HG03025 (cell line): ENCODE measurements at regions not wholly inside any gene's neighbourhood (a gene's known extent, or its start where the extent isn't known, plus 50 kb on each side); places are given as distances from the start of the nearest gene placed in this dataset.
"Not testable (repeated sequence)": the region's sequence is repeated elsewhere in the genome, so short reads cannot be mapped to it uniquely, and the experiment has no call there.

Experiments
- ATAC-seq: cut with Tn5 transposase; IDR thresholded peaks from one replicate; pipeline ENCODE4 v1.9.1; 2021; ENCODE audit warnings: mild to moderate bottlenecking, moderate library complexity; ENCODE audit not compliant: unreplicated experiment, low FRiP score

DNA sequence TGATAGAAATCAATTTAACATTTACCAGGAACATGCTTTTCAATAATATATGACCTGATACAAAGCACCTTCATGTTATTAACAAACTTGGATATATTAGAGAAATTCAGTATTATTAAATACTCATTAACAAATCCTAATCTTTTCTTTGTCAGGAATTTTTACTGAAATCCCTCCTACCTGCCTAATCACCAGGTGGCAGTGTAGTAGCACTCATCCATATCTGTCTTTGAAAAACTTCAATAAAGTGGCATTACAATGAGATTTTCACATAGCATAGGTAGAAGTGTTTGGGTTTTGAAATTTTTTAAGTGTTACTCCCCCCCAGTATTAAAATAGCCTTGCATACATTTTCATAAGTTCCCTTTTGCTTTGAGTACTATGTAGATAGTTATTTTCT lies 1246.6 kb upstream of the LRRN3 start:
- ATAC-seq, result no peak

DNA sequence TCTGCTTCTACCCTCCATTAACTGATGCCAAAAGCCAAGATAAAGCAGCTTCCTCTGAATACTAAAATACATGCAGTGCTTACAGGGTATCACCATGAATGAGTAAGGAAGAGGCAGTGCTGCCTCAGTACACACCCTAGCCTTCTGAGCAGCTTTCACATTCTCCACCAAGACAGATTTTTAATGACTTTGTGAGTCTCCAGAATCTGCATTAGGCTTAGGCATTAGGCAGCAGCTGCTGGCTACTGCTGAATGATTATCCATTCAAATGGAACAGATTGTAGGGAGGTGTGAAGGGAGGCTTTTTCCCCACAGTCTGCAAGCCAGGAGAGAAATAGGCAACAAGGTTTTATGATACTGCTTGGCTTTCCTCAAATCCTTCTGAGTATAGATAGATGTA lies 1226.7 kb upstream of the LRRN3 start:
- no peak for ATAC-seq

DNA sequence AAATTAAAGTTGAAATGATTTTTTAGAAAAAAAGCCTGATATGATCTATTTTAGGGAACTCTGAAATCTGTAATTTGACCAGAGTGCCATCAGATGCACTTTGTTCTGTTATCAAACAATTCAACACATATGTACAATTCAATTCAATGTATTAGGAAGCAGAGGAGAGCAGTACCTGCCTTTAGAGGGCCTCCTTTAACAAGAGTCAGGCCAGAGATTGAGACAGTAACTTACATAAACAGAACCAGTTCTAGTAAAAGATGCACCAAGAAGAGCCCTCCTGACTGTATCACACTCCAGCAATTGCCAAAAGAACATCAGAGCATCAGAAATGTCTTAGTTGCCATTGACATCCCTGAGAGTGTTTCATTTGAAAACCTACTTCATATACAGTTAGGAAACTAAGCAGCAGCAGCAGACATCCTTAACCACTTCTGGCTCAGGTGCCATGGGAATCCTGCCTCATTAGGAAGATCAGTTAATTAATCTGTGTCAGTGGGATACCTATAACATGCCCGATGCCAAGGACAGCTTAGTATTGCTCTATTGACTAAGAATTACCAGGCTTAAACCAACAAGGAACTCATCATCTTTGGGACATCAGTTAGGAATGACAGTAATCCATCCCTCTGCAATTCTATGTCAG lies 1222.6 kb upstream of the LRRN3 start:
- no peak for ATAC-seq

DNA sequence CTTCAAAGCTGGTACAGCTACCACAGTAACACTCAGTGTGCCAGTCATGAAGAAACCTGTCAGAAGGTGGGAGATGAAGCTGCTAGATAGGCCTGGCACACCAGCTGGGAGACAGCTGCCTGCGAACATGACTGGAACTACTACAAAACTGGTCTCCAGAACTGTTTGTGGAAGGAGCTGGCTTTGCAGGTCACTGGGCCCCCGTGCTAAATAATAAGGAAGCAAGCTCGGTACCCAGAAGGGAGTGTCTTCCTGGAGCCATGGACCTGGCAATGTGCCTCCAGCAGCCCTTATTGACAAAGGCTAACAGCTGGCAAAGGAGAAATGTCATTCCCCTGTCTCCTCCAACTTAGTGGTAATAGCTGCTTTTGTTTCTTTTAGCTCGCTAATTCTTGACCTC lies 1217.6 kb upstream of the LRRN3 start:
- ATAC-seq, result no peak

DNA sequence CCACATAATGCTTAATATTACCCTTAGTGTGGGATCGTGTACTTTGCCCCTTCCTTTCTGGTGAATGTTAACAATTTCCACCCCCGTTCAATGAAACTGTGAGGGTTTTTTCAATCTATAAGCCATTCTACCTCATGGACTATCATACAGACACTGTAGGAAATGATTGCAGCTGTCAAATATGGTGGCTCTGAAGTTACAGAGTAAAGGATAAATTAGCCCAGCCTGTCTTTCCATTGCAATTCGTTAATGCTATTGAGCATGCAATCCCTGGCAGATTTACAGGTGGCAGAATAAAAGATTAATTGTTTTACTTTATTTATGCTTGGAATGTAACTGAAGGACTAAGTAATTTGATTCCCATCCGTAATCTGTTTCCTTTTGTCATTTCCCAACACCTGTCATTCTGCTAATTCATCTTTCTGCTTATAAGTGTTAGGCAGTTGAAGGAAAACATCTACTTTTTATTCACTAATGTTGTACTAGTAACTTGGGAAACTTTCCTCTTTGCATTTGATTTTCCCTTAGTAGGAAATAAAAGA lies 1211.6 kb upstream of the LRRN3 start:
- ATAC-seq, result no peak

DNA sequence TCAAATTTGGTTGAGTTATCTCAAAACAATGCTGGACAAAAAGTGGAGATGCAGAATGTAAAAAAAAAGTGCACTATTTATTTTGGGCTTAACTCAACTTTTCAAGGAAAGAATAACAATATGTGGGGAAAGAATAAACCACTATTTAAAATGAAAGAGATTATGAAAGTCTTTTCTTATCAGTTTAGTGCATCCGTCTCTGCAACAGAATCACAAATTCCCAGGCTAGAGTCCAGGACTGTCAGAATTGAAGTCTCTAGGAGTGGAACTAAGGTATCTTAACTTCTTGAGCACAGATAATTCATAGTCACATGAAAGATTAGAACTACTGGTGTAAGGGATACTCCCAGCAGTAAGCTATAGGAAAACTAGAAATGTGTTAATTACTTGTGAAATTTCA lies 1200.3 kb upstream of the LRRN3 start:
- ATAC-seq, result no peak

DNA sequence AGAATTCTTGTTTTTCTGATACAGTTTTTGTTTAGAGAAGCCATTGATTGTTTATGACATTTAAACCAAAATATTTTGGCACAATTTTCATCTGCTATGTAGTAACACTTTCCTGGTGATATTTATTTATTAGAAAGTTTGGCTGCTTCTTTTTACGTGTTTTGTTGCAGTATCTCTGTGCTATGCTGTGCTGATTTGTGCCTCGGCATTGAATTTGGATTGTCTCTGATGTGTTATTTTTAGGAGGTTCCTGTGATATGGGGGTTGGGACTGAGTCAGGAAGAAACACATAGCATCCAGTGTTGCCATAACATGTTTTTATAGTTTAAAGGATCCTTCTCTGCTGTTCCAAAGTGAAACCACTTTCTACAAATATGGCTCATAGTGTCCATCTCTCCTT lies 1197.7 kb upstream of the LRRN3 start:
- no peak for ATAC-seq

DNA sequence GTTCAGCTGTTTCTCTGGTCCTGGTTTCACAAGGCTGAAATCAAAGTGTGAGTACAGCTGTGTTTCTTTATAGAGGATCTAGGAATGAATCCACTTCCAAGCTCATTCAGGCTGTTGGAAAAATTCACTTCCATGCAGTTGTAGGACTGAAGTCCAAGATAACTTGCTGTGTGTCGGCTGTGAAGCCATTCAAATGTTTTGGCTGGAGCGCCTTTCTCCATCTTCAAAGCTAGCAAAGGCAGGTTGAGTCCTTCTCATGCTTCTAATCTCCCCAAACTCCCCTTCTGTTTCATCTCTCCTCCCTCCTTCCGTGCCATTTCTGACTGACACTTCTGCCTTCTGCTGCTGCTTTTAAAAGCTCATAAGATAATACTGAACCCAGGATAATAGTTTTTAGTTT lies 1195.4 kb upstream of the LRRN3 start:
- ATAC-seq, result no peak

DNA sequence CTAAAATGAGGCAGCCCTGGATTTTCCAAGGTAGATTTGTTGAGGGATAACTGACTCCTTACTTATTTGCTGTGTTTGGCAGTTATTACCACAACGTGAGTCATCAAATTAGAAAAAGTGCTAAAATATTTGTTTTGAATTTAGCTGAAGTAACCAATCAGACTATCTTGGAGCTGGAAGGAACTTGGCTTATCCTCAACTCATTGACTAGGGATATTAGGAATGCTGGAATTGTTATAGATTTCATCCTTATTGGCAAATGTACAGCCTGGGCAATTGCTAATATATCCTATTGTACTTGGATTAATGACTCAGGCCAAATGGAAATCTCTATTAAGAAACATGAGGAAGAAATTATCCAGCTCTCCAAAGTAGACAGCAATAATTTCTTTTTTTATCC lies 1189.0 kb upstream of the LRRN3 start:
- no peak for ATAC-seq

DNA sequence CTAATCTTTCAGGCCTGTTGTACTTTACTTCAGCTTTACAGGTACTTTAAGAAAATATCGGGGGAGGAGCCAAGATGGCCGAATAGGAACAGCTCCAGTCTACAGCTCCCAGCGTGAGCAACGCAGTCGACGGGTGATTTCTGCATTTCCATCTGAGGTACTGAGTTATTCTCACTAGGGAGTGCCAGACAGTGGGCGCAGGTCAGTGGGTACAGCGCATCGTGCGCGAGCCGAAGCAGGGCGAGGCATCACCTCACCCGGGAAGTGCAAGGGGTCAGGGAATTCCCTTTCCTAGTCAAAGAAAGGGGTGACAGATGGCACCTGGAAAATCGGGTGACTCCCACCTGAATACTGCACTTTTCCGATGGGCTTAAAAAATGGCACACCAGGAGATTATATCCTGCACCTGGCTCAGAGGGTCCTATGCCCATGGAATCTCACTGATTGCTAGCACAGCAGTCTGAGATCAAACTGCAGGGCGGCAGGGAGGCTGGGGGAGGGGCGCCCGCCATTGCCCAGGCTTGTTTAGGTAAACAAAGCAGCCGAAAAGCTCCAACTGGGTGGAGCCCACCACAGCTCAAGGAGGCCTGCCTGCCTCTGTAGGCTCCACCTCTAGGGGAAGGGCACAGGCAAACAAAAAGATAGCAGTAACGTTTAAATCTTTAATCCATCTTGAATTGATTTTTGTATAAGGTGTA lies 1185.4 kb upstream of the LRRN3 start:
- not testable (repeated sequence) for ATAC-seq

DNA sequence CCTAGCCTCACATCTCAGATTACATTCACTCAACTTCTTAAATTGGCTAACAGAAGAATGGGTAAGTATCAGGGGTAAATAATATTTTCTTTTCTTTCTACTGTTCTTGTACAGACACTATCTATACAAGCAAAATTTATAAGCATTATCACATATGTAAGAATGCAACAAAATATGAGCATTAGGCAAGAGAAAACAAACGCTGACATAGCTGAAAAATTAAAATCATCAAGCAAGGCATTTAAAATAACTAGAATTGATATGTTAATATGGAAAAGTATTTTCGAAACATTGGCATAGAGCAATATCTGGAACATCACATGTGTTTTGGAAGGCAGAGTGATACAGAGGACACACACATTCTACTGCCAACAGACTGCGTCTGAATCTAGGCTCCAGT lies 1175.3 kb upstream of the LRRN3 start:
- no peak for ATAC-seq

DNA sequence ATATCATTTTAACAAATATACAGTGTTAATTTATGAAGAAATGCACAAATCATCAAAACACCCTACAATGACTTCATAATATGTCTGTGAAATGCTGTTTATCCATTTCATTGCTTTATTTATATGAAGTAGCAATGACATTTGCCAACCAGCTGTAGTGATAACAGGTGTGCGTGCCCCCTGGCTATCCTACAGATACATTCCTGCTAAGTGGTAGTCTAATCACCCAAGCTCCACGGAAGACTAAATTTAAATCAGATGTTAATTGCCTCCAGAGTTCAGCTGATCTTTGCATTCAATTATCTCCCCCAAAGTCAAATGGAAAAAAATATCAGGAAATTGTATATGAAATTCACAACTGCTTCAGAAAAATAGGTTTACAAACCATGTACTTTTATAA lies 1164.2 kb upstream of the LRRN3 start:
- ATAC-seq, result no peak

DNA sequence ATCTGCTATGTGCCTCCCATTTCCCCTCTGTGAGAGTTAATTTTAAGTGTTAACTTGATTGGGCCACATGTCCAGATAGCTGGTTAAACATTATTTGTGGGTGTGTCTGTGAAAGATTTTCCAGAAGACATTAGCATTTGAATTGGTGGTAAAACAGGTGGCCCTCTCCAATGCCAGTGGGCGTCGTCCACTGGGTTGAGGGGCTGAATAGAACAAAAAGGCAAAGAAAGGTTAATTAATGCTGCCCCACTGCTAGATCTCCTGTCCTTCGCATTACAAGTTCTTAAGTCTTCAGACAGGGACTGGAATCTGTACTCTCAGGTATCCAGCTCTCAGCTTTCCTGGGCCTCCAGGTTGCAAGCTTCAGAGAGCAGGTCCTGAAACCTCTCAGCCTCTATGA lies 1160.9 kb upstream of the LRRN3 start:
- no peak for ATAC-seq

DNA sequence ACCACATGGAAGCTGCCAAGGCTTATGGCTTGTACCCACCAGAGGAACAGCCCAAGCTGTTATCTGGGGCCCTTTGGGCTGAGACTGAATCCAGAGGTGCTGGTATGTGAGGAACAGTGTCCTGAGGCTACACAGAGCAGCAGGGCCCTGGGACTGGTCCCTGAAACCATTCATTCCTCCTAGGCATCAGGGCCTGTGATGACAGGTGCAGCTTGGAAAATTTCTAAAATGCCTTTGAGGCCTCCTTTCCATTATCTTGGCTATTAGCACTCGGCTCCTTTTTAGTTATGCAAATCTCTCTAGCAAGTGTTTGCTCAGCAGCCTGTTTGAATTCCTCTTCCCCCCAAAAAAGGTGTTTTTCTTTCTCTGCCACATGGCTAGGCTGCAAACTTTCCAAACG lies 1151.7 kb upstream of the LRRN3 start:
- ATAC-seq, result no peak

DNA sequence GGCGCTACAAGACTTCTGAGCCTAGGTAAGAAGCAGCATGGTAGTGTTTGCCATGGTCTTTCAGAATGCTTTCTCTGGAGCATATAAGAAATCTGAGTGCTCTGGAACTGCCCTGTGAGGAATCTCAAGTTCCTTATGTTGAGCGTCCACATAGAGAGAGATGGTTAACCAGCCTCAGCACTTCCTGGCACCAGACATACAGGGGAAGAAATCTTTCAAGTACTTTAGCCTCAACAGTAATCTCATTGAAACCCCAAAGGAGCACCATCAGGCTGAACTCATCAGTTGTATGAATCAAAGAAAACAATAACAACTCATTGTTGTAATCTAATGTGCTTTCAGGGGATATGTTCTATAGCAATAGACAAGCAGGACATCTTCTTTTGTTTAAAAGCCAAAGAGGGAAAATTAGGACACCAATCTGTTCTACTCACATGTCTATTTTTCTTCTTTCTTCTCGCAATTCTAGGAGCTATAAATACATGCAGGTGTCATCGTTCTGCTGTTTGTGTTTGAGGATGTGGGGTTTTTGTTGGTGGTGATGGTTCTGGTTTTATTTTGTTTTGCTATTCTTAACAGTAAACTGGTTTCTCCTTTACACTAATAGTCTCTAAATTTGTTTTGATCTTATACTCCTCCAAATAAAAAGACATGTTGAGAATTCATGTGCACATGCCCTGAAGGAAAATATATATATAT lies 1145.0 kb upstream of the LRRN3 start:
- ATAC-seq, result no peak

DNA sequence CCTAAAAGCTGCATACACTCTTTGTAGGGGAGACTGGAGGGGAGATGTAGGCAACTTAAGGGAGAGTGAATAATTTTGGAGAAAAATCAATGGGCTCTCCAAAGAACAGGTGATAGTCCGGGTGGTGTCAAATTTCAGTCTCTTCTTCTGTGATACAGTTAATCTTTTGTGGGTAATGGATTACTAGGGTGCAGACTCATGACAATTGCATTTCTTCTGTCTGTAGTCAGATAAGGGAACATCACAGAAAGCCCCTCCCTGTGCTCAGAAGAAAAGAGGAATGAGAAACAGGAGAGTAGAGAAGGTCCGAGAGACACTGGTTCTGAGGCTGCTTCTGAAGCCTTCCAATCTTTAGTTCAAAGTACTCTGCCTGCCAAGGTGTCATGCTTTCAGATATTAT lies 1140.7 kb upstream of the LRRN3 start:
- no peak for ATAC-seq

DNA sequence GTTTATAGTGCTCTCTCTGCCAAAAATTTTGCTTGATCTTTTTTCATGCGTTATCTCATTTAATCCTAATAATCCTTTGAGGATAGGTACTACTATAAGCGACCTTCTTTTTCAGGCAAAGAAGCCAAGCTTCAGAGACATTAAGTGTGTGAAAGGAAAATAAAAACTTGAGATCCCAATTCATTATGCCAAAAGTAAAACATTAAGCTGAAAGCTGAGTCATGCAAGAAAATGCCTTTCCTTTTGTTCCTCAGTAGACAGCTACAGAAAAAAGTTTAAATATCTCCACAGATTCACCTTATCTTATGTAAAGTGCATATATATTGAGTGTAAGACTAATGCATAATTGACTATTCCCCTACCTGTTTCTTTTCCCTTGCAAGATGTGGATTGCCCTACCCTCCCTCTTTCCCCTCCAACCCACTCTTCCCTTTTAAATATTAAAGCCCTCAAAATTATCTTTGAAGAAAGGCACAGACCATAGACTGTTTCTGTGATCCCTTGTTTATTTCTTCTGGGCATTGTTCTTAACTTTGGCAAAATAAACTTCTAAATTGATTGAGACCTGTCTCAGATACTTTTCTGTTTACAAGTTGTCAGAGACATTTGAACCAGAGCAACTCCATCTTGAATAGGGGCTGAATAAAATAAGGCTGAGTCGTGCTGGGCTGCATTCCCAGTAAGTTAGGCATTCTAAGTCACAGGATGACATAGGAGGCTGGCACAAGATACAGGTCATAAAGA lies 1139.9 kb upstream of the LRRN3 start:
- ATAC-seq, result no peak

DNA sequence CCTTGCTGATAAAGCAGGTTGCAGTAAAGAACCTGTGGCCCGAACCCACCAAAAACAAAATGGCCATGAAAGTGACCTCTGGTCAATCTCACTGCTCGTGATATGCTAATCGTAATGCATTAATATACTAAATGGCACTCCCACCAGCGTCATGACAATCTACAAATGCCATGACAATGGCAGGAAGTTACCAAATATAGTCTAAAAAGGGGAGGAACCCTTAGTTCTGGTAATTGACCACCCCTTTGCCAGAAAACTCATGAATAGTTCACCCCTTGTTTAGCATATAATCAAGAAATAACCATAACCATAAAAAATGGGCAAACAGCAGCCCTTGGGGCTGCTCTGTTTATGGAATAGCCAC lies 1139.4 kb upstream of the LRRN3 start:
- ATAC-seq, result no peak

DNA sequence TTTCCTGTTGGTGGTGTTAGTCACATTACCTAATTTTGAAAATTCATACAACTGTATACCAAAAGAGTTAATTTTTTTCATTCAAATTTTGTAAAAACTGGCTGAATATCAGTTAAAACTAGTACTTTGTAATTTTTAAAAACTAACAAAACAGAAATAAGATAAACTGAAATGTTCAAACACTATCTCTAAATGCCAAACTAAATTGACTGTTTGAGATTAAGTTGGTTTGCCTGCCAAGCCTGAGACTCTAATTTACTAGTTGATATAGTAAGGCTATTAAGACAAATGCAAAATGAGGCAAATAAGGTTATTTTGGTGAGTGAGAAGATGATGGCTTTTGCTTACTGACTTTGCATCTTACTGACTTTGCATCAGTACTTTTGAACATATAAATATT lies 1134.9 kb upstream of the LRRN3 start:
- ATAC-seq, result no peak

DNA sequence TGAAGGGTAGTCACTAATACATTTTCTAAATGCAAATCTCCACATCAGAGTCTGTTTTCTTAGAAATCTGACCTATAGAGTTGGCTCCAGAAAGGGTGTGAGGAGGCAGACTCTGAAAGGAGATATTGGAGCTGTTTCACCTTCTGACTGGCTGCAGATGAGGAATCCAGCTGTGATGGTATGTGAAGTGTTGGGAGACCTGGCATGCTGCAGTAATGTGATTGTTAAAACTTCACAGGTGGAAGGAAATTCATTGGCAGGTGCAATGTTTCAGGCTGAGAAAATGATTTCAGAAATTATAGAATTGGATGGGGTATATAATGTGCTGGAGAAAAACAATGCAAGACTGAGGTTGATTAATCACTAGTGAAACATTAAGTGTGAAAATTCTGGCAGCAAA lies 1134.0 kb upstream of the LRRN3 start:
- ATAC-seq, result no peak

DNA sequence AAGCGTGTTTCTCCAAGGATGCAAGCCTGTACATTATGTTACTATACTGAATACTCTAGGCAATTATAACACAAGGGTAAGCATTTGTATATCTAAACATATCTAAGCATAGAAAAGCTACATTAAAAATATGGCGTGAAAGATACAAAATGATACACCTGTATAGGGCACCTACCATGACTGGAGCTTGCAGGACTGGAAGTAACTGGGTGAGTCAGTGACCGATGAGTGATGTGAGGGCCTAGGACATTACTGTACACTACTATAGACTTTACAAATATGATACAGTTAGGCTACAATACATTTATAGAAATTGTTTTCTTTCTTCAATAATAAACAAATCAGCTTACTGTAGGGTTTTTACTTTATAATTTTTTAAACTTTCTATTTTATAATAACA lies 1127.2 kb upstream of the LRRN3 start:
- ATAC-seq, result no peak
